ENCODE measurements at regions not wholly inside any gene's neighbourhood (a gene's known extent, or its start where the extent isn't known, plus 50 kb on each side); places are given as distances from the start of the nearest gene placed in this dataset.
"Not testable (repeated sequence)": the region's sequence is repeated elsewhere in the genome, so short reads cannot be mapped to it uniquely, and the experiment has no call there.

- no peak for DNase-seq (ENCODE audit: low read depth in 2 of 2)
- H3K9ac ChIP-seq (ENCODE audit: insufficient read depth, low read length), result no peak overlapping the region
Measured at GRCh38 chr7:17046259-17046658, 164.5 kb upstream of the AGR3 start.

GRCh38 chr7:17046666-17047065 is 164.9 kb upstream of the AGR3 start:
- H3K4me1 ChIP-seq (ENCODE audit: control insufficient read depth, extremely low read depth, insufficient read depth, low read length), result peaks cover 5% of the 10 kb centered on the region
- H3K4me2 ChIP-seq (ENCODE audit: extremely low read depth, insufficient read depth, low read length), result no peak overlapping the region
- TF ChIP-seq CTCF (conservative IDR thresholded peaks at IDR 0.05 in 1 of 2, IDR thresholded peaks at IDR 0.05 in 1 of 2; ENCODE audit: low read depth in 1 of 2, low read length in 2 of 2) (no peak), EZH2 (IDR thresholded peaks at IDR 0.05; ENCODE audit: low read length, missing control alignments) (no peak)
- peak in 1 of 2 donors; percentile 70 for DNase-seq (ENCODE audit: low read depth in 2 of 2)
- no peaks in the 10 kb centered on the region for H3K27me3 ChIP-seq (ENCODE audit: control insufficient read depth, insufficient read depth, low read length)
- H2AFZ ChIP-seq (ENCODE audit: low read length), result no peak overlapping the region
- H4K20me1 ChIP-seq (ENCODE audit: control insufficient read depth, extremely low read depth, insufficient read depth, low read length), result no peaks in the 10 kb centered on the region
- H3K36me3 ChIP-seq (ENCODE audit: control insufficient read depth, insufficient read depth, low read length), result no peaks in the 10 kb centered on the region
- H3K4me3 ChIP-seq (replicated peaks in 1 of 4; ENCODE audit: control extremely low read depth in 1 of 4, insufficient read depth in 1 of 4, low read depth in 3 of 4, low read length in 4 of 4), result no peak overlapping the region
- H3K27ac ChIP-seq (ENCODE audit: insufficient read depth, low read length), result no peak overlapping the region
- no peaks in the 10 kb centered on the region for H3K79me2 ChIP-seq (ENCODE audit: control insufficient read depth, insufficient read depth, low read length)
- H3K9me3 ChIP-seq (ENCODE audit: control insufficient read depth, insufficient read depth, low read depth, low read length), result no peaks in the 10 kb centered on the region
- no peak overlapping the region for H3K9ac ChIP-seq (ENCODE audit: insufficient read depth, low read length)

More at GRCh38 chr7:17046259-17046658, 164.5 kb upstream of the AGR3 start:
- Histone ChIP-seq H3K27ac (ENCODE audit: insufficient read depth, low read length) (no peak overlapping the region), H3K4me3 (replicated peaks in 1 of 4; ENCODE audit: control extremely low read depth in 1 of 4, insufficient read depth in 1 of 4, low read depth in 3 of 4, low read length in 4 of 4) (no peak overlapping the region), H2AFZ (ENCODE audit: low read length) (no peak overlapping the region), H3K27me3 (ENCODE audit: control insufficient read depth, insufficient read depth, low read length) (no peaks in the 10 kb centered on the region), H3K4me2 (ENCODE audit: extremely low read depth, insufficient read depth, low read length) (no peak overlapping the region), H3K9me3 (ENCODE audit: control insufficient read depth, insufficient read depth, low read depth, low read length) (no peaks in the 10 kb centered on the region), H3K4me1 (ENCODE audit: control insufficient read depth, extremely low read depth, insufficient read depth, low read length) (peaks cover 5% of the 10 kb centered on the region), H3K36me3 (ENCODE audit: control insufficient read depth, insufficient read depth, low read length) (no peaks in the 10 kb centered on the region), H3K79me2 (ENCODE audit: control insufficient read depth, insufficient read depth, low read length) (no peaks in the 10 kb centered on the region), H4K20me1 (ENCODE audit: control insufficient read depth, extremely low read depth, insufficient read depth, low read length) (no peaks in the 10 kb centered on the region)
- no peak for TF ChIP-seq EZH2 (IDR thresholded peaks at IDR 0.05; ENCODE audit: low read length, missing control alignments)
- no peak for TF ChIP-seq CTCF (conservative IDR thresholded peaks at IDR 0.05 in 1 of 2, IDR thresholded peaks at IDR 0.05 in 1 of 2; ENCODE audit: low read depth in 1 of 2, low read length in 2 of 2)

GRCh38 chr7:17053164-17053563 is 171.4 kb upstream of the AGR3 start:
- H3K9me3 ChIP-seq (ENCODE audit: control insufficient read depth, insufficient read depth, low read depth, low read length); H3K4me2 ChIP-seq (ENCODE audit: extremely low read depth, insufficient read depth, low read length); H3K9ac ChIP-seq (ENCODE audit: insufficient read depth, low read length): not testable (repeated sequence)

More at GRCh38 chr7:17053164-17053563, 171.4 kb upstream of the AGR3 start:
- not testable (repeated sequence) for H3K36me3 ChIP-seq (ENCODE audit: control insufficient read depth, insufficient read depth, low read length); H3K27me3 ChIP-seq (ENCODE audit: control insufficient read depth, insufficient read depth, low read length); H3K4me3 ChIP-seq (replicated peaks in 1 of 4; ENCODE audit: control extremely low read depth in 1 of 4, insufficient read depth in 1 of 4, low read depth in 3 of 4, low read length in 4 of 4); H2AFZ ChIP-seq (ENCODE audit: low read length); H3K4me1 ChIP-seq (ENCODE audit: control insufficient read depth, extremely low read depth, insufficient read depth, low read length); DNase-seq (ENCODE audit: low read depth in 2 of 2); H3K79me2 ChIP-seq (ENCODE audit: control insufficient read depth, insufficient read depth, low read length); H4K20me1 ChIP-seq (ENCODE audit: control insufficient read depth, extremely low read depth, insufficient read depth, low read length); H3K27ac ChIP-seq (ENCODE audit: insufficient read depth, low read length)

Measured in fibroblast of lung (primary cell).